H9 (cell line): ENCODE measurements at regions not wholly inside any gene's neighbourhood (a gene's known extent, or its start where the extent isn't known, plus 50 kb on each side); places are given as distances from the start of the nearest gene placed in this dataset.

Experiments
- DNase-seq: peaks from one replicate; pipeline ENCODE4 v3.0.0-alpha.2; 2017
- H2AFZ ChIP-seq: one replicate; pipeline ENCODE4 v1.6.1; 2013; ENCODE audit warnings: mild to moderate bottlenecking, low read length, control low read depth, moderate library complexity
- H2AK5ac ChIP-seq: 2 replicates; pipeline ENCODE4 v1.6.1; 2013; ENCODE audit warnings: low read length, control low read depth, mixed read lengths; ENCODE audit not compliant: insufficient read length
- H2BK120ac ChIP-seq: one replicate; pipeline ENCODE4 v1.6.1; 2013; ENCODE audit warnings: low read depth, mild to moderate bottlenecking, low read length, control low read depth, inconsistent platforms; ENCODE audit not compliant: poor library complexity, severe bottlenecking
- H2BK12ac ChIP-seq: 2 replicates; pipeline ENCODE4 v1.6.1; 2013; ENCODE audit warnings: low read length, control low read depth, mixed read lengths, low read depth; ENCODE audit not compliant: insufficient read length
- H2BK15ac ChIP-seq: 2 replicates; pipeline ENCODE4 v1.6.1; 2013; ENCODE audit warnings: low read depth, low read length, control low read depth
- H2BK20ac ChIP-seq: one replicate; pipeline ENCODE4 v1.6.1; 2013; ENCODE audit warnings: low read depth, mild to moderate bottlenecking, low read length, control low read depth, inconsistent platforms; ENCODE audit not compliant: poor library complexity, severe bottlenecking
- H2BK5ac ChIP-seq: 2 replicates; pipeline ENCODE4 v1.6.1; 2013; ENCODE audit warnings: low read length, control low read depth, mixed read lengths; ENCODE audit not compliant: insufficient read length
- H3K14ac ChIP-seq: 2 replicates; pipeline ENCODE4 v1.6.1; 2013; ENCODE audit warnings: low read length, control low read depth; ENCODE audit not compliant: insufficient read depth
- H3K18ac ChIP-seq: 2 replicates; pipeline ENCODE4 v1.6.1; 2013; ENCODE audit warnings: low read depth, mild to moderate bottlenecking, mixed read lengths, low read length, control low read depth; ENCODE audit not compliant: insufficient read length
- H3K23ac ChIP-seq: 2 replicates; pipeline ENCODE4 v1.6.1; 2013; ENCODE audit warnings: low read length, control low read depth, mixed read lengths, low read depth; ENCODE audit not compliant: insufficient read length
- H3K23me2 ChIP-seq: 2 replicates; pipeline ENCODE4 v1.6.1; 2013; ENCODE audit warnings: low read depth, mild to moderate bottlenecking, mixed read lengths, low read length, control low read depth; ENCODE audit not compliant: insufficient read length, poor library complexity, severe bottlenecking
- H3K27ac ChIP-seq: 2 replicates; pipeline ENCODE4 v1.5.1; 2013; ENCODE audit warnings: low read length, control low read depth, mixed read lengths, low read depth; ENCODE audit not compliant: insufficient read length
- H3K27me3 ChIP-seq: 2 replicates; pipeline ENCODE4 v1.6.1; 2013; ENCODE audit warnings: low read length, control low read depth, inconsistent platforms; ENCODE audit not compliant: insufficient read depth
- H3K4ac ChIP-seq: 2 replicates; pipeline ENCODE4 v1.6.1; 2013; ENCODE audit warnings: low read depth, mild to moderate bottlenecking, control low read depth, inconsistent platforms, low read length, moderate library complexity
- H3K4me1 ChIP-seq: 2 replicates; pipeline ENCODE4 v1.6.1; 2013; ENCODE audit warnings: low read length, control low read depth, inconsistent platforms; ENCODE audit not compliant: insufficient read depth
- H3K4me2 ChIP-seq: 2 replicates; pipeline ENCODE4 v1.6.1; 2013; ENCODE audit warnings: low read length, control low read depth, mixed read lengths; ENCODE audit not compliant: insufficient read length, insufficient read depth
- H3K56ac ChIP-seq: 2 replicates; pipeline ENCODE4 v1.6.1; 2013; ENCODE audit warnings: low read depth, mild to moderate bottlenecking, mixed read lengths, low read length, control low read depth; ENCODE audit not compliant: insufficient read length
- H3K79me1 ChIP-seq: 2 replicates; pipeline ENCODE4 v1.6.1; 2013; ENCODE audit warnings: low read depth, mild to moderate bottlenecking, moderate library complexity, low read length, control low read depth, inconsistent platforms; ENCODE audit not compliant: insufficient read depth, poor library complexity, severe bottlenecking
- H3K79me2 ChIP-seq: 2 replicates; pipeline ENCODE4 v1.6.1; 2013; ENCODE audit warnings: low read length, control low read depth, inconsistent platforms; ENCODE audit not compliant: insufficient read depth
- H3K9ac ChIP-seq: 2 replicates; pipeline ENCODE4 v1.6.1; 2013; ENCODE audit warnings: low read length, control low read depth, mixed read lengths; ENCODE audit not compliant: insufficient read length; ENCODE audit errors: extremely low read depth
- H3K9me3 ChIP-seq: one replicate; pipeline ENCODE4 v1.6.1; 2013; ENCODE audit warnings: low read depth, low read length, inconsistent platforms; ENCODE audit not compliant: control insufficient read depth
- H3T11ph ChIP-seq: one replicate; pipeline ENCODE4 v1.6.1; 2013; ENCODE audit warnings: mild to moderate bottlenecking, low read length, control low read depth, inconsistent platforms
- H4K20me1 ChIP-seq: one replicate; pipeline ENCODE4 v1.6.1; 2013; ENCODE audit not compliant: control insufficient read depth, insufficient read length, insufficient read depth
- H4K5ac ChIP-seq: 2 replicates; pipeline ENCODE4 v1.6.1; 2013; ENCODE audit warnings: low read depth, mild to moderate bottlenecking, mixed read lengths, low read length, control low read depth; ENCODE audit not compliant: insufficient read length
- H4K8ac ChIP-seq: replicated peaks from 2 replicates; pipeline ENCODE4 v1.6.1; 2013; ENCODE audit warnings: low read length, control low read depth, mixed read lengths, low read depth; ENCODE audit not compliant: insufficient read length
- H4K91ac ChIP-seq: 2 replicates; pipeline ENCODE4 v1.6.1; 2013; ENCODE audit warnings: low read depth, mild to moderate bottlenecking, moderate library complexity, mixed read lengths, low read length, control low read depth; ENCODE audit not compliant: insufficient read length
- H3K27ac Mint-ChIP-seq, 3 experiments: 2 replicates in 2 of 3; 3 replicates in 1 of 3; pipeline ENCODE4 v1.8.0; 2020 to 2021; ENCODE audit warnings: mixed read lengths in 3 of 3, mild to moderate bottlenecking in 1 of 3, moderate library complexity in 1 of 3
- H3K27me3 Mint-ChIP-seq: 2 replicates; pipeline ENCODE4 v1.8.0; 2021; ENCODE audit warnings: low read depth, mild to moderate bottlenecking, moderate library complexity, mixed read lengths
- H3K36me3 Mint-ChIP-seq, 3 experiments: 2 replicates in 2 of 3; 3 replicates in 1 of 3; pipeline ENCODE4 v1.8.0; 2020 to 2021; ENCODE audit warnings: low read depth in 3 of 3, mixed read lengths in 3 of 3; ENCODE audit not compliant: insufficient read depth in 1 of 3
- H3K4me1 Mint-ChIP-seq, 2 experiments: 2 replicates each; pipeline ENCODE4 v1.8.0; 2020; ENCODE audit warnings: mixed read lengths in 2 of 2
- H3K4me3 Mint-ChIP-seq, 2 experiments: 2 replicates in 1 of 2; 3 replicates in 1 of 2; pipeline ENCODE4 v1.8.0; 2020 to 2021; ENCODE audit warnings: mild to moderate bottlenecking in 2 of 2, mixed read lengths in 2 of 2, moderate library complexity in 1 of 2
- H3K9me3 Mint-ChIP-seq, 2 experiments: 2 replicates in 1 of 2; 3 replicates in 1 of 2; pipeline ENCODE4 v1.8.0; 2020; ENCODE audit warnings: mild to moderate bottlenecking in 2 of 2, mixed read lengths in 2 of 2, moderate library complexity in 1 of 2
- WGBS: extraction: QIAGEN DNeasy Blood & Tissue Kit; methylation state at CpG from one replicate; pipeline ENCODE4 v1.1.7; 2013; ENCODE audit warnings: missing lambda C conversion rate, low lambda C conversion rate, mixed read lengths; ENCODE audit not compliant: insufficient read length; ENCODE audit errors: extremely low coverage; 5-methylcytosine and 5-hydroxymethylcytosine counted together
- TF ChIP-seq, protein P1 (sequence below): fragments of 200-600 bp; sonication (generic); conservative IDR thresholded peaks from 3 replicates; pipeline ENCODE4 v1.8.0; 2021; ENCODE audit warnings: antibody characterized with exemption, mild to moderate bottlenecking

DNA sequence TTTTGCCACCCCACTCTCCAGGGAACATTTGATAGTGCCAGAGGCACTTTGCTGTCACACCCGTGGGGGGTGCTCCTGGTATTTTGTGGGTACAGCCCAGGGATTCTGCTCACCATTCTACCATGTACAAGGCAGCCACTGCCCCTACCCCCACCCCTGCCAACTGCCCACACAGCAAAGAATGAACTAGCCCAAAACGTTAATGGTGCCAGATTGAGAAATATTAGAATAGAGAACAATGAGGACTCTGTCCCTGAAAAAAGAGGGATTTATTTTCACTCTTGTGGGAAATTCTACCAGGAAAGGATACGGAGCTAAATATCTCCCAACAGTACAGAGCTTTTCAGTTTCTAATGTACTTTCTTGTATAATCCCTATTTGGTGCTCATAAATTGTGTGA lies 154.5 kb upstream of the SUCLG2 start:
- Histone ChIP-seq H3T11ph (no peak overlapping the region), H2BK12ac (no peak overlapping the region), H2BK120ac (no peak overlapping the region), H3K4ac (no peak overlapping the region), H4K91ac (no peak overlapping the region), H3K27ac (no peak overlapping the region), H3K79me1 (no peaks in the 10 kb centered on the region), H3K9ac (no peak overlapping the region), H2BK15ac (no peak overlapping the region), H2BK5ac (no peak overlapping the region), H3K18ac (no peak overlapping the region), H2BK20ac (no peak overlapping the region), H3K14ac (no peak overlapping the region), H3K79me2 (no peaks in the 10 kb centered on the region), H4K8ac (no peak overlapping the region), H3K27me3 (no peaks in the 10 kb centered on the region), H2AFZ (no peak overlapping the region), H4K20me1 (no peaks in the 10 kb centered on the region), H3K9me3 (no peaks in the 10 kb centered on the region), H3K23ac (no peak overlapping the region), H3K4me2 (no peak overlapping the region), H3K23me2 (no peaks in the 10 kb centered on the region), H3K56ac (no peak overlapping the region), H4K5ac (no peak overlapping the region), H3K4me1 (no peaks in the 10 kb centered on the region), H2AK5ac (no peak overlapping the region)
- H3K4me3 Mint-ChIP-seq = no peak overlapping the region
- TF ChIP-seq, protein P1, sequence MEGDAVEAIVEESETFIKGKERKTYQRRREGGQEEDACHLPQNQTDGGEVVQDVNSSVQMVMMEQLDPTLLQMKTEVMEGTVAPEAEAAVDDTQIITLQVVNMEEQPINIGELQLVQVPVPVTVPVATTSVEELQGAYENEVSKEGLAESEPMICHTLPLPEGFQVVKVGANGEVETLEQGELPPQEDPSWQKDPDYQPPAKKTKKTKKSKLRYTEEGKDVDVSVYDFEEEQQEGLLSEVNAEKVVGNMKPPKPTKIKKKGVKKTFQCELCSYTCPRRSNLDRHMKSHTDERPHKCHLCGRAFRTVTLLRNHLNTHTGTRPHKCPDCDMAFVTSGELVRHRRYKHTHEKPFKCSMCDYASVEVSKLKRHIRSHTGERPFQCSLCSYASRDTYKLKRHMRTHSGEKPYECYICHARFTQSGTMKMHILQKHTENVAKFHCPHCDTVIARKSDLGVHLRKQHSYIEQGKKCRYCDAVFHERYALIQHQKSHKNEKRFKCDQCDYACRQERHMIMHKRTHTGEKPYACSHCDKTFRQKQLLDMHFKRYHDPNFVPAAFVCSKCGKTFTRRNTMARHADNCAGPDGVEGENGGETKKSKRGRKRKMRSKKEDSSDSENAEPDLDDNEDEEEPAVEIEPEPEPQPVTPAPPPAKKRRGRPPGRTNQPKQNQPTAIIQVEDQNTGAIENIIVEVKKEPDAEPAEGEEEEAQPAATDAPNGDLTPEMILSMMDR = no peak
- DNase-seq = no peak
- no peaks in the 10 kb centered on the region; a peak in 1 of 5 replicates for H3K9me3 Mint-ChIP-seq
- WGBS = no CpG with 5 or more reads among the region's 3 CpGs
- H3K27ac Mint-ChIP-seq = no peak overlapping the region
- peaks cover 0 to 7% of the 10 kb centered on the region in 2 experiments; a peak in 2 of 4 replicates for H3K4me1 Mint-ChIP-seq
- no peaks in the 10 kb centered on the region for H3K36me3 Mint-ChIP-seq
- H3K27me3 Mint-ChIP-seq = no peaks in the 10 kb centered on the region
